Ishikawa (cell line): ENCODE measurements at regions not wholly inside any gene's neighbourhood (a gene's known extent, or its start where the extent isn't known, plus 50 kb on each side); places are given as distances from the start of the nearest gene placed in this dataset.

Source experiments
- MAX ChIP-seq: IDR thresholded peaks from 2 replicates; pipeline ENCODE4 v1.6.1; 2012
- ZBTB7A ChIP-seq: IDR thresholded peaks from 2 replicates; pipeline ENCODE4 v1.6.1; 2012; ENCODE audit warnings: low read depth

GRCh38 chr7:422886-423225 is 96.8 kb downstream of the PDGFA start:
- no peak for TF ChIP-seq ZBTB7A
- TF ChIP-seq MAX = no peak
